Stimulated activated memory B cell treated with anti-CD40 and anti-IgM and Interleukin-4, amounts not matched to agents 10 μg/mL and 1 μg/mL and 100 μg/mL, for 72 hours (primary cell): ENCODE measurements at regions not wholly inside any gene's neighbourhood (a gene's known extent, or its start where the extent isn't known, plus 50 kb on each side); places are given as distances from the start of the nearest gene placed in this dataset.
"Not testable (repeated sequence)": the region's sequence is repeated elsewhere in the genome, so short reads cannot be mapped to it uniquely, and the experiment has no call there.

Source experiments
- ATAC-seq: fragments of 150-1000 bp; cut with Tn5 transposase; 2 replicates; pipeline ENCODE4 v1.10.0; 2021
- H3K27ac Mint-ChIP-seq: one replicate; pipeline ENCODE4 v1.8.0; 2022; ENCODE audit warnings: mild to moderate bottlenecking, mixed read lengths
- H3K27me3 Mint-ChIP-seq: one replicate; pipeline ENCODE4 v1.8.0; 2022; ENCODE audit warnings: mixed read lengths
- H3K36me3 Mint-ChIP-seq: one replicate; pipeline ENCODE4 v1.8.0; 2022; ENCODE audit warnings: mixed read lengths
- H3K4me1 Mint-ChIP-seq: one replicate; pipeline ENCODE4 v1.8.0; 2022; ENCODE audit warnings: mixed read lengths
- H3K4me3 Mint-ChIP-seq: one replicate; pipeline ENCODE4 v1.8.0; 2022; ENCODE audit warnings: mild to moderate bottlenecking, moderate library complexity, mixed read lengths
- H3K9me3 Mint-ChIP-seq: one replicate; pipeline ENCODE4 v1.8.0; 2022; ENCODE audit warnings: mixed read lengths

DNA sequence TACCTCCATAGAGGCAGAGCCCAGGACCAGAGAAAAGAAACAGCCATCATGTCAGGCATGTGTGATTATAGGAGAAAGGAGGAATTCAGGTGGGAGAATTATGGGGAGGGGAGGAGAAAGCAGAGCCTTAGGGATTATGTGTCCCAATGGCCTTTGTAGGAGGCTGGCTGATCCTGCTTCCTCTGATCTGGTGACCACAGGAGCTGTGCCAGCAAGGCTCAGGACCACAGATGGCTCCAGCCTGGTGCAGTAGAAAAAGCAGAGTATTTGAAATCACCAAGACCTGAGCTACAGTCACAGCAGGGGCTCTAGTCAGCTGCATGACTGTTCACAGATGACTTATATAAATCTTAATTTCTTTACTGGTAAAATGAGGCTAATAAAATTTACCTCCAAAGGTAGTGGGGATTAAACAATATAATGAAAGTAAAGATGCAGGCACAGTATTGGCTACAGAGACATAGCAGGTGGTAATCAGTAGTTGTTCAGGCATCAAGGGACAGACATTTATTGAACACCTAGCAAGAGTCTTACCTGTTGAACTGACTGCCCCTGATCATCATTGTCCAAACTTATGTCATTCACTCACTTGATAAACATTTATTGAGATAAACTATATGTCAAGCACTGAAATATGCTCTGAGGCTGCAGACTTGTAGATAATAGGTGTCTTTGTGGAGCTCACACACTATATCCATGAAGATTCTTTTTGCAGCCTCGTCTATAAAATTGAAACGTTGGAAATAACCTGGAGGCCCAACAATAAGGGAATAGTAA, 121.3 kb downstream of the MYCN start:
- Mint-ChIP-seq H3K4me1 (no peaks in the 10 kb centered on the region), H3K36me3 (no peaks in the 10 kb centered on the region), H3K27me3 (no peaks in the 10 kb centered on the region), H3K9me3 (peaks cover 12% of the 10 kb centered on the region), H3K4me3 (no peak overlapping the region), H3K27ac (no peak overlapping the region)
- no peak for ATAC-seq

GRCh38 chr2:16060936-16061338, 120.6 kb downstream of the MYCN start:
- no peaks in the 10 kb centered on the region for H3K36me3 Mint-ChIP-seq
- no peak for ATAC-seq
- H3K9me3 Mint-ChIP-seq = peaks cover 12% of the 10 kb centered on the region
- H3K27ac Mint-ChIP-seq = no peak overlapping the region
- H3K27me3 Mint-ChIP-seq = no peaks in the 10 kb centered on the region
- H3K4me1 Mint-ChIP-seq = peaks cover 5% of the 10 kb centered on the region
- no peak overlapping the region for H3K4me3 Mint-ChIP-seq

- no peak for ATAC-seq
- H3K27me3 Mint-ChIP-seq = no peaks in the 10 kb centered on the region
- no peaks in the 10 kb centered on the region for H3K36me3 Mint-ChIP-seq
- H3K9me3 Mint-ChIP-seq = peaks cover 12% of the 10 kb centered on the region
- no peak overlapping the region for H3K27ac Mint-ChIP-seq
- H3K4me1 Mint-ChIP-seq = peaks cover 6% of the 10 kb centered on the region
- no peak overlapping the region for H3K4me3 Mint-ChIP-seq
Measured at GRCh38 chr2:16060125-16060935, 120.0 kb downstream of the MYCN start.

- no peak overlapping the region for H3K4me3 Mint-ChIP-seq
- no peak overlapping the region for H3K27ac Mint-ChIP-seq
- H3K27me3 Mint-ChIP-seq = no peaks in the 10 kb centered on the region
- H3K4me1 Mint-ChIP-seq = peaks cover 6% of the 10 kb centered on the region
- no peaks in the 10 kb centered on the region for H3K36me3 Mint-ChIP-seq
- H3K9me3 Mint-ChIP-seq = peaks cover 12% of the 10 kb centered on the region
- ATAC-seq = no peak
Measured at GRCh38 chr2:16059393-16060016, 119.2 kb downstream of the MYCN start.

DNA sequence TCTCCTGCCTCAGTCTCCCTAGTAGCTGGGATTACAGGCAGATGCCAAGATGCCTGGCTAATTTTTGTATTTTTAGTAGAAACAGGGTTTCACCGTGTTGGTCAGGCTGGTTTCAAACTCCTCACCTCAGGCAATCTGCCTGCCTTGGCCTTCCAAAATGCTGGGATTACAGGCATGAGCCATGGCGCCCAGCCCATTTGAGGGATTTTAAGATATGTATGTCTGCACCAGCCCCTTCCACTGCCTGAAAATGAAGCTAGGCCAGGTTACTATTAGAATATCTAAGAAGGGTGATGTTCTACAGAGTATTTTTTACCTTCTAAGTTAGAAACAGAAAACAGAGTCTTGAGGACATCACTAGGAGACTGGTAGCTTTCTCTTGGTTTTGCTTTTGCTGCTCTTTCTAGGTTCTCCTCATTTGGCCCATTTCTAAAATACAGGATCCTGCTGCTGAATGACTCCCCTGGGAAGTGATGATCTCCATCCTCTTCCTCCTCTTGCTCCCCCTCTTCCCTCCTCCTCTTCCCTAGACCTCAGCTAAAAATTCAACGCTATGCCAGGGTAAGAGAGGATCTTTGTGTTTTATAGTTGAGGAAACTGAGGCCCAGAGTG, 118.5 kb downstream of the MYCN start:
- peaks cover 6% of the 10 kb centered on the region for H3K4me1 Mint-ChIP-seq

DNA sequence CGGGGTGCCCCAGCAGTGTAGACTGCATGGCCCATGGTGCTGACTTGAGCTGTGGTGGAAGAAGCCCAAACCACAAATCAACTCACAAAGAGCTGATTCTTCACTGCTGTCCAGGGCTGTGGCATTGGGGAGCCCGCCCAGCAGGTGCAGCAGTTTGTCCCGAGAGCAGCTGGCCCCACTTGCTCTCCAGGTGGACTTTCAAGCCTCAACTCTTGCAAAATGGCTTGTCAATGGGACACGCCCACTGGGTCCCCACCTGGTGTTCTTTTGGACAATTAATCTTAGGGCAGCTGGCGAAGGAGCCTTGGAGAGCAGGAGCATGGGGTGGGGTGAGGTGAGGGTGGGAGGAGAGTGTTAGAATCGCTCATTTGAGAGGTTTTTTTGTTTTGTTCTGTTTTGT, 117.9 kb downstream of the MYCN start:
- Mint-ChIP-seq H3K4me3 (no peak overlapping the region), H3K27me3 (no peaks in the 10 kb centered on the region), H3K4me1 (peaks cover 6% of the 10 kb centered on the region), H3K27ac (no peak overlapping the region), H3K36me3 (no peaks in the 10 kb centered on the region), H3K9me3 (peaks cover 6% of the 10 kb centered on the region)
- no peak for ATAC-seq

More for the DNA sequence above, 118.5 kb downstream of the MYCN start:
- no peak for ATAC-seq
- H3K27me3 Mint-ChIP-seq = no peaks in the 10 kb centered on the region
- H3K9me3 Mint-ChIP-seq = peaks cover 8% of the 10 kb centered on the region
- H3K27ac Mint-ChIP-seq = no peak overlapping the region
- no peak overlapping the region for H3K4me3 Mint-ChIP-seq
- H3K36me3 Mint-ChIP-seq = no peaks in the 10 kb centered on the region

DNA sequence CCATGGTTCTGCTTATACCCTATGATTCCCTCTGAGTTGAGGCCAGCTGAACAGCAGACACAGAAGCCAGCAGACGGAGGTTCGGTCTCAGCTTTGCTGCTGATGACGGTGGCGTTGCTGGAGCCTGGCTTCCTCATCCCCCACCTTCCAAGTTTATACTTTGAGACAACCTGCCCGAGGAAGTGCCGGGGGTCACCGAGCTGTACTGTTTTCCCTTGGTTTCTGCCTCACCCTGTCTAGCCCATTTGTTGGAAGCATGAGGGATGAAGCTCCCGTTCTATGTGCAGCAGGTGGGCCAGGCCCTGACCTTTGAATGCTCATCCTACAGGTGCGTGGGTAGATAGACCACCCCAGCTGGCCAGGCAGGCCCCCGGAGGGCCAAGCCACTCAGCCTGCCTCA, 117.3 kb downstream of the MYCN start:
- ATAC-seq = no peak

DNA sequence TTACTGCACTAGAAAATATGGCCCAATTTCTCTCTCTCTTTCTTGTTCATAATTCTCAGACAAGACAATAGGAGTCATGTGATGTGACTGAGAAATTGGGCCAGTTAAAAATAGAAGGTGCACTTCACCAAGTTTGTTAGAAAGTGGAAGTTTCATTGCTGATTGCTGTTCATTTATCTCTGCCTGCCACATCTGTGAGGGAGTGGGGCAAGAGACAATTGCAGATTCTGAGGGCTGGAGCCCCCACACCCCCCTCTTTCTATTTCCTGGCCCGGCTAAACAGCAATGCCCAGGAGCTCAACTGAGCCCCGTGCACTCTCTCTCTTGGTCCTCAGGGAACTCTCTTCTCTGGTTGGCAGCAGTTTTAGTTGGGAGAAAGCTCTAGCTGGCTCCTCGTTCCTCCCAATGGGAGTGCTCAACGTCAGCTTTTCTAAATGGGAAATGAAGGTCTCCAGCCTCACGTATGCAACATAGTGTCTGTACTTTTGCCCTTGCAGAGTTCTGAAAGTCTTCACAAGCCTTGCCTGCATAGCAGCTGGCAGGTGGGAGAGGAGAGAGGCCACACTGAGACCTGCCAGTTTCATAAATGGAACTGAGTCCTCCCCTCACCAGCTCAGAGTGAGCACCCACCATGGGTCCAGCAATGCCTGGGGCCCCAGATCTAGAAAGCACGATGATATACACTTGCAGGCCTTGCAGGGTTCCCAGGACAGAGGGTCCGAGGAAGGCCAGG, 115.7 kb downstream of the MYCN start:
- H3K9me3 Mint-ChIP-seq = no peaks in the 10 kb centered on the region
- H3K4me3 Mint-ChIP-seq = no peak overlapping the region
- ATAC-seq = peak; percentile 58
- no peaks in the 10 kb centered on the region for H3K27me3 Mint-ChIP-seq
- peaks cover 6% of the 10 kb centered on the region for H3K4me1 Mint-ChIP-seq
- no peaks in the 10 kb centered on the region for H3K36me3 Mint-ChIP-seq
- no peak overlapping the region for H3K27ac Mint-ChIP-seq

More for the DNA sequence above, 117.3 kb downstream of the MYCN start:
- Mint-ChIP-seq H3K4me1 (peaks cover 6% of the 10 kb centered on the region), H3K27ac (no peak overlapping the region), H3K4me3 (no peak overlapping the region), H3K27me3 (no peaks in the 10 kb centered on the region), H3K9me3 (peaks cover 5% of the 10 kb centered on the region), H3K36me3 (no peaks in the 10 kb centered on the region)

DNA sequence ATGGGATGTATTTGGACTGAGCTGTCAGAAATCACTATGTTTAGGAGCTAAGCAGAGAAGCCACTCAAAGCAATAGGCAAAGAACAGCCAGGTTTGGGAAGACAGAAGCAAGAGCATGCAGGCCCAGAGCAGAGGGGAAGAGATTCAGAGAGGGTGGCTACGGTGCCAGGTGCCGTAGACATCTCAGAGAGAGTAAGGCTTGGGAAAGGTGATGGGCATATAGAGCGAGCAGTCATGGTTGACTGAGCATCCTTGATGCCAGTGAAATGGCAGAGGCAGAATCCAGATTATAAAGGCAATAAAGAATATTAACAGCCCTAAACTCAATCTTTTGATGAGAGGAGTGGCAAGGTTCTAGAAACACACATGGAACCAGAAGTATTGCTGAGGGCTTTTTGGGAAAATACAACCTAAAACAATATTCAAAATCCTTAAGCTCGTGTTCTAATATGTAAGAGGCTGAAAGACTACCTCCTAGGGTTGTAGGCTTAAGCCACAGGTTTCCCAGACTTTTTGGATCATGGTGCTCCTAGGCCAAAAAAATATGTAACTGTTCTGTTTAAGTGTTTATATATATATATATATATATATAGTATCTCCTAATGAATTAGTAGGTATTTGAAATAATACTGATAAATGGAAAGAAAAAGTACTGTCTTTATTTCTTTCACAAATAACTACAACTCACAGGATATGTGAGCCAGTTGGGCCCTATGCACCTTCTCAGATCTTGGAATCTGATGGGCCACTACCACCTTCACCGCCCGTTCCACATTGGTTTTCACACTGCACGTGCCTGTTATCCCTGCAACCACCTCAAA, 113.3 kb downstream of the MYCN start:
- Mint-ChIP-seq H3K4me3 (no peak overlapping the region), H3K4me1 (peaks cover 6% of the 10 kb centered on the region), H3K9me3 (no peaks in the 10 kb centered on the region), H3K36me3 (no peaks in the 10 kb centered on the region), H3K27me3 (no peaks in the 10 kb centered on the region), H3K27ac (no peak overlapping the region)
- ATAC-seq = no peak

- not testable (repeated sequence) for H3K4me1 Mint-ChIP-seq, H3K9me3 Mint-ChIP-seq, H3K27ac Mint-ChIP-seq, H3K36me3 Mint-ChIP-seq, H3K27me3 Mint-ChIP-seq, H3K4me3 Mint-ChIP-seq, ATAC-seq
Measured at GRCh38 chr2:16052571-16053052, 112.3 kb downstream of the MYCN start.

- H3K4me1 Mint-ChIP-seq = peaks cover 6% of the 10 kb centered on the region
- H3K27ac Mint-ChIP-seq = no peak overlapping the region
- H3K4me3 Mint-ChIP-seq = no peak overlapping the region
- ATAC-seq = no peak
- H3K27me3 Mint-ChIP-seq = no peaks in the 10 kb centered on the region
- H3K9me3 Mint-ChIP-seq = no peaks in the 10 kb centered on the region
- H3K36me3 Mint-ChIP-seq = no peaks in the 10 kb centered on the region
Measured at GRCh38 chr2:16051841-16052564, 111.7 kb downstream of the MYCN start.

DNA sequence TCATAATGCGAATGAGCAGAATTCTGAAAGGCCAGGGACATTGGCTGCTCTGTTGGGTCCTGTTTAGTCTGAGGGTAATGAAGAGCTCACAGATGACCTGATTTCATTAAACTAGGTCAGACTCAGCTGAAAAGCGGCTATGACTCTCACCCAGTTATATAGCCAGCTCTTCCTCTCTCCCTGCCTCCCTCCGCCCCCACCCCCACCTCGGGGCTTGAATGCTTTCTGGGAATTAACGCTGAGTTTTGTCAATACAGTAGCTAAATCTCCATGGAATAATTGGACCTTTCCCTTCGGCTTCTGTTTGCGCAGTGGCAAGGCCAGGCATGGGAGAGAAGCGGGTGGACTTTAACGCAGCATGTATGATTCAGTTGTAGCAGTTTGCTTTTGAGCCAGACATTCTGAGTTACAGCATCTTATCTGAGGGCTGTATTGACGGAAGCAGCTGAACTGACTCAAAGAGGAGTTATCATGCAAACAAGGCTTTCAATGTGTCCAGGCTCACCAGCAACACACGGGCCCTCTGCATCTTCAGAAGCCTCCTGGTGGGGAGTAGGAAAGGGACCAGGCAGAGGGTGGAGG, 110.6 kb downstream of the MYCN start:
- Mint-ChIP-seq H3K4me1 (peaks cover 2% of the 10 kb centered on the region), H3K36me3 (no peaks in the 10 kb centered on the region), H3K4me3 (no peak overlapping the region), H3K9me3 (no peaks in the 10 kb centered on the region), H3K27me3 (no peaks in the 10 kb centered on the region), H3K27ac (no peak overlapping the region)
- no peak for ATAC-seq

DNA sequence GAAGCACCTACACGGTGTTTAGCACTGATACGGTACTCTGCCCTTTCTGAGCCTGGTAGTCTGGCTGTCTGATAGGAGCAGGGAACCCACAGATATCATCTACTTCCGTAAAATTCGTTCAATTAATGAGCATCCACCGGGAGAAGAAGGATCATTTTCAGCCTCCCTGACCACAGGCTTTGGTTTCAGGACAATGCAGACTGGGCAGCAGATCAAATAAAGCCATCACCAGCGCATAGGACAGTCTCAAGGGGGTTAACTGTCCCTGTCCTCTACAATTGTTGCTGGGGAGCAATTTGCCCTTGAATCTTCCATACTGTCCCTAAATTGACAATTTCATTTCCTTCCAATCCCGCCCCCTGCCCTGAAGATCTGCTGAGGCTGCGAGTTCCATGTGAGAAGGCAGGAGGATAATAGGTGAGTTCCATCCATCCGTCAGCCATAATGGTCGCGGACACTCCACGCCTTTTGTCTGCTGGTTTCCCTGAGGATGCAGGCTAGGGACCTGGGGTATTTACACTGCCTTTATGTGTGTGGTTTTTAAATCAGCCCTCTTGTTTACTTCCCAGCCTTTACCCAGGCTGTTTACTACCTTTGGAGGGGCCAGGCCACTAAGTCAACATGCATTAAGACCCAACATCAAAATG, 110.0 kb downstream of the MYCN start:
- Mint-ChIP-seq H3K9me3 (no peaks in the 10 kb centered on the region), H3K36me3 (no peaks in the 10 kb centered on the region), H3K4me1 (no peaks in the 10 kb centered on the region), H3K27me3 (no peaks in the 10 kb centered on the region), H3K27ac (no peak overlapping the region), H3K4me3 (no peak overlapping the region)
- ATAC-seq = no peak
